Loucy (cell line): ENCODE measurements at regions not wholly inside any gene's neighbourhood (a gene's known extent, or its start where the extent isn't known, plus 50 kb on each side); places are given as distances from the start of the nearest gene placed in this dataset.

Source experiments
- H2AFZ ChIP-seq: fragments of 200-600 bp; sonication (generic); 2 replicates; pipeline ENCODE4 v1.6.0; 2016; ENCODE audit warnings: antibody characterized with exemption, mild to moderate bottlenecking, low read length, moderate library complexity
- H3F3A ChIP-seq: fragments of 200-600 bp; 2 replicates; pipeline ENCODE4 v1.6.0; 2016; ENCODE audit warnings: antibody characterized with exemption, low read depth, mild to moderate bottlenecking
- H3K27me3 ChIP-seq: fragments of 200-600 bp; sonication (generic); 2 replicates; pipeline ENCODE4 v1.6.1; 2014; ENCODE audit warnings: low read length, mild to moderate bottlenecking; ENCODE audit not compliant: insufficient read depth, poor library complexity, severe bottlenecking
- H3K36me3 ChIP-seq: fragments of 200-600 bp; sonication (generic); 2 replicates; pipeline ENCODE4 v1.6.1; 2016; ENCODE audit warnings: low read length; ENCODE audit not compliant: insufficient read depth
- H3K4me1 ChIP-seq: fragments of 200-600 bp; sonication (generic); 2 replicates; pipeline ENCODE4 v1.5.1; 2014; ENCODE audit warnings: low read length, mild to moderate bottlenecking; ENCODE audit not compliant: insufficient read depth, poor library complexity, severe bottlenecking
- H3K4me2 ChIP-seq: fragments of 200-600 bp; sonication (generic); 2 replicates; pipeline ENCODE4 v1.6.0; 2014; ENCODE audit warnings: antibody characterized with exemption, low read length, low read depth, mild to moderate bottlenecking; ENCODE audit not compliant: poor library complexity, severe bottlenecking
- H3K4me3 ChIP-seq: fragments of 200-600 bp; sonication (generic); 2 replicates; pipeline ENCODE4 v1.5.1; 2014; ENCODE audit warnings: low read length, mild to moderate bottlenecking, mixed read lengths; ENCODE audit not compliant: poor library complexity, severe bottlenecking
- H3K79me2 ChIP-seq: fragments of 200-600 bp; sonication (generic); 2 replicates; pipeline ENCODE4 v1.6.1; 2014; ENCODE audit warnings: low read length; ENCODE audit not compliant: insufficient read depth
- H3K9ac ChIP-seq: fragments of 200-600 bp; sonication (generic); 2 replicates; pipeline ENCODE4 v1.6.0; 2014; ENCODE audit warnings: mild to moderate bottlenecking, low read depth, low read length, moderate library complexity; ENCODE audit not compliant: poor library complexity, severe bottlenecking
- H3K9me2 ChIP-seq: fragments of 200-600 bp; sonication (generic); replicated peaks from 2 replicates; pipeline ENCODE4 v1.6.1; 2016; ENCODE audit warnings: low read depth, low read length, mixed read lengths
- H3K9me3 ChIP-seq: fragments of 200-600 bp; sonication (generic); 2 replicates; pipeline ENCODE4 v1.6.1; 2014; ENCODE audit warnings: mild to moderate bottlenecking, antibody characterized with exemption, low read length, low read depth; ENCODE audit not compliant: insufficient read depth
- H4K20me1 ChIP-seq: fragments of 200-600 bp; sonication (generic); 2 replicates; pipeline ENCODE4 v1.6.0; 2014; ENCODE audit warnings: antibody characterized with exemption, low read length, mild to moderate bottlenecking; ENCODE audit not compliant: insufficient read depth, poor library complexity, severe bottlenecking
- CTCF ChIP-seq: fragments of 200-600 bp; sonication (generic); conservative IDR thresholded peaks from 2 replicates; pipeline ENCODE4 v1.5.1; 2014; ENCODE audit warnings: mild to moderate bottlenecking, antibody characterized with exemption, low read length
- EZH2phosphoT487 ChIP-seq: fragments of 200-600 bp; IDR thresholded peaks from 2 replicates; pipeline ENCODE4 v1.6.1; 2018; ENCODE audit warnings: antibody characterized with exemption, mild to moderate bottlenecking, moderate library complexity, borderline replicate concordance

GRCh38 chr2:17085546-17086202 is 420.0 kb upstream of the CYRIA start:
- Histone ChIP-seq H3K9me2 (no peaks in the 10 kb centered on the region), H4K20me1 (no peaks in the 10 kb centered on the region), H3K4me2 (peak overlapping the region; percentile 19), H3K4me1 (no peaks in the 10 kb centered on the region), H3K36me3 (no peaks in the 10 kb centered on the region), H3K9me3 (no peaks in the 10 kb centered on the region), H3K27me3 (no peaks in the 10 kb centered on the region), H3F3A (no peaks in the 10 kb centered on the region), H3K4me3 (no peak overlapping the region), H3K9ac (no peak overlapping the region), H2AFZ (no peak overlapping the region), H3K79me2 (no peaks in the 10 kb centered on the region)
- TF ChIP-seq EZH2phosphoT487 (no peak), CTCF (no peak)

- Histone ChIP-seq H2AFZ (no peak overlapping the region), H3F3A (no peaks in the 10 kb centered on the region), H3K79me2 (no peaks in the 10 kb centered on the region), H3K36me3 (no peaks in the 10 kb centered on the region), H3K4me1 (no peaks in the 10 kb centered on the region), H4K20me1 (no peaks in the 10 kb centered on the region), H3K9me3 (peaks cover 1% of the 10 kb centered on the region; the same call in 1 of the 2 replicates), H3K4me3 (no peak overlapping the region), H3K4me2 (peak overlapping the region; percentile 19), H3K27me3 (no peaks in the 10 kb centered on the region), H3K9me2 (no peaks in the 10 kb centered on the region), H3K9ac (no peak overlapping the region)
- TF ChIP-seq CTCF: no peak
Measured at GRCh38 chr2:17084877-17085276, 419.2 kb upstream of the CYRIA start.

- no peak overlapping the region for H2AFZ ChIP-seq
- H3K9ac ChIP-seq: no peak overlapping the region
- H3F3A ChIP-seq: no peaks in the 10 kb centered on the region
- H3K36me3 ChIP-seq: no peaks in the 10 kb centered on the region
- H3K4me2 ChIP-seq: no peak overlapping the region
- H3K4me3 ChIP-seq: no peak overlapping the region
- H4K20me1 ChIP-seq: no peaks in the 10 kb centered on the region
- H3K79me2 ChIP-seq: no peaks in the 10 kb centered on the region
- TF ChIP-seq CTCF (no peak), EZH2phosphoT487 (no peak)
- H3K27me3 ChIP-seq: no peaks in the 10 kb centered on the region
- H3K9me3 ChIP-seq: peaks cover 7% of the 10 kb centered on the region; the same call in 1 of the 2 replicates
- no peaks in the 10 kb centered on the region for H3K9me2 ChIP-seq
- H3K4me1 ChIP-seq: no peaks in the 10 kb centered on the region
Measured at GRCh38 chr2:17083902-17084301, 418.3 kb upstream of the CYRIA start.
